Testis (tissue), 2 donors: ENCODE measurements at regions not wholly inside any gene's neighbourhood (a gene's known extent, or its start where the extent isn't known, plus 50 kb on each side); places are given as distances from the start of the nearest gene placed in this dataset.

Experiments used
- POLR2A ChIP-seq: fragments of 450-650 bp; IDR thresholded peaks from one replicate; pipeline ENCODE4 v1.6.1; 2017; ENCODE audit warnings: antibody characterized with exemption, mild to moderate bottlenecking, moderate library complexity
- TF ChIP-seq, protein P1 (sequence below), 3 experiments: fragments of 450-650 bp in 2 of 3; fragments of 200-600 bp in 1 of 3; sonication (generic) in 1 of 3; IDR thresholded peaks; one replicate each; pipeline ENCODE4 v1.5.1; 2016 to 2019; ENCODE audit warnings: antibody characterized with exemption in 3 of 3, mild to moderate bottlenecking in 2 of 3, moderate library complexity in 1 of 3

- TF ChIP-seq, protein P1, sequence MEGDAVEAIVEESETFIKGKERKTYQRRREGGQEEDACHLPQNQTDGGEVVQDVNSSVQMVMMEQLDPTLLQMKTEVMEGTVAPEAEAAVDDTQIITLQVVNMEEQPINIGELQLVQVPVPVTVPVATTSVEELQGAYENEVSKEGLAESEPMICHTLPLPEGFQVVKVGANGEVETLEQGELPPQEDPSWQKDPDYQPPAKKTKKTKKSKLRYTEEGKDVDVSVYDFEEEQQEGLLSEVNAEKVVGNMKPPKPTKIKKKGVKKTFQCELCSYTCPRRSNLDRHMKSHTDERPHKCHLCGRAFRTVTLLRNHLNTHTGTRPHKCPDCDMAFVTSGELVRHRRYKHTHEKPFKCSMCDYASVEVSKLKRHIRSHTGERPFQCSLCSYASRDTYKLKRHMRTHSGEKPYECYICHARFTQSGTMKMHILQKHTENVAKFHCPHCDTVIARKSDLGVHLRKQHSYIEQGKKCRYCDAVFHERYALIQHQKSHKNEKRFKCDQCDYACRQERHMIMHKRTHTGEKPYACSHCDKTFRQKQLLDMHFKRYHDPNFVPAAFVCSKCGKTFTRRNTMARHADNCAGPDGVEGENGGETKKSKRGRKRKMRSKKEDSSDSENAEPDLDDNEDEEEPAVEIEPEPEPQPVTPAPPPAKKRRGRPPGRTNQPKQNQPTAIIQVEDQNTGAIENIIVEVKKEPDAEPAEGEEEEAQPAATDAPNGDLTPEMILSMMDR (IDR thresholded peaks at IDR 0.05): no peak
- no peak for TF ChIP-seq POLR2A
These were observed 334.6 kb downstream of the GABRB3 start for GRCh38 chr15:26438316-26438715.
